ENCODE measurements at regions not wholly inside any gene's neighbourhood (a gene's known extent, or its start where the extent isn't known, plus 50 kb on each side); places are given as distances from the start of the nearest gene placed in this dataset.
A peak's percentile ranks its signal among the peaks of the same experiment; 100 is the strongest.
"Not testable (repeated sequence)": the region's sequence is repeated elsewhere in the genome, so short reads cannot be mapped to it uniquely, and the experiment has no call there.

DNA sequence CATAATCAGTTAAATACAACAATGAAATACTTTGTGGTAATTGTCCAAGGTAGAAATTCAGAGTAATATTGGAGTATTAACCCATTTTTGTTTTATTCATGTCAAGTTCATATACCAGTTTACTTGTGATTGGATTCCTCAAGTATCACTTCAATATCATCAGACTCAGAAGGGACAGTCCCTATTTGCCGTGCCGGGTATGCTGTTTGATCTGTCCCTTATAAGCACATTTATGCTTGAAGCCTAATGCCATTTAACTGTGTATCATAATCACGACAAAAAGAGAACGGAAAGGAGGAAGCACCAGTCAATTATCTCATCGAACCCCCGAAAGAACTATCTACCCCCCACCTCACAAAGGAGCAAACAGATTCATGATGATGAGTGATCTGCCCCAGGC, 171.0 kb upstream of the TBL1X start:
- no peak for FAIRE-seq
- H3K36me3 ChIP-seq (ENCODE audit: control insufficient read depth in 3 of 3, insufficient read depth in 2 of 3, low read depth in 1 of 3, low read length in 3 of 3): no peaks in the 10 kb centered on the region
- DNase-seq: no peak
- WGBS, 3 donors: 44 to 66% (median 61%) methylated on average over 6 of the region's 6 CpGs
- no peaks in the 10 kb centered on the region for H3K4me1 ChIP-seq (ENCODE audit: control insufficient read depth in 3 of 3, insufficient read depth in 2 of 3, low read depth in 1 of 3, low read length in 2 of 3)
- no peaks in the 10 kb centered on the region for H3K9me3 ChIP-seq (ENCODE audit: control insufficient read depth in 2 of 2, insufficient read depth in 1 of 2, low read depth in 1 of 2, low read length in 1 of 2)
- peaks cover 0 to 17% (median 0%) of the 10 kb centered on the region in 3 donors for H3K27me3 ChIP-seq (ENCODE audit: control insufficient read depth in 3 of 3, insufficient read depth in 3 of 3, low read length in 3 of 3)
- no peak overlapping the region for H3K27ac ChIP-seq (ENCODE audit: low read depth in 1 of 3, low read length in 2 of 3)
- no peak overlapping the region for H3K4me3 ChIP-seq (ENCODE audit: low read depth in 1 of 3, low read length in 3 of 3)

DNA sequence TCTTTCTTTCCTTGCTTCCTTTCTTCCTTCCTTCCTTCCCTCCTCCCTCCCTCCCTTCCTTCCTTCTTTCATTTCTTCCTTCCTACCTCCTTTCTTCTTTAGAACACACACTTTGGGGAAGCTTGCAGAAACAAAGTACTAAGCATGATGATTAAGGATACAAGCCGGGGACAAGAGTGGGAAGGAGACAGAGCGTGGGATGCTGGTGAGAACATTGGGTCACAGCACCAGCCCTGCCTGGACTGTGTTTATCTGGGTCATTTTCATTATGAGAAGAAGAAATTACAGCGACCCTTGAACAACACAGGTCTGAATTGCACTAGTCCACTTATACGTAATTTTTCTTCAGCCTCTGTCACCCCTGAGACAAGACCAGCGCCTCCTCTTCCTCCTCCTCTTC, 169.3 kb upstream of the TBL1X start:
- no peaks in the 10 kb centered on the region for H3K9me3 ChIP-seq (ENCODE audit: control insufficient read depth in 2 of 2, insufficient read depth in 1 of 2, low read depth in 1 of 2, low read length in 1 of 2)
- H3K27me3 ChIP-seq (ENCODE audit: control insufficient read depth in 3 of 3, insufficient read depth in 3 of 3, low read length in 3 of 3): peaks cover 0 to 17% (median 0%) of the 10 kb centered on the region in 3 donors
- no peak for DNase-seq
- no peak overlapping the region for H3K4me3 ChIP-seq (ENCODE audit: low read depth in 1 of 3, low read length in 3 of 3)
- 79 to 90% (median 88%) methylated on average over 5 of the region's 5 CpGs for WGBS, 3 donors
- no peak for FAIRE-seq
- H3K36me3 ChIP-seq (ENCODE audit: control insufficient read depth in 3 of 3, insufficient read depth in 2 of 3, low read depth in 1 of 3, low read length in 3 of 3): no peaks in the 10 kb centered on the region
- H3K4me1 ChIP-seq (ENCODE audit: control insufficient read depth in 3 of 3, insufficient read depth in 2 of 3, low read depth in 1 of 3, low read length in 2 of 3): no peaks in the 10 kb centered on the region
- no peak overlapping the region for H3K27ac ChIP-seq (ENCODE audit: low read depth in 1 of 3, low read length in 2 of 3)

DNA sequence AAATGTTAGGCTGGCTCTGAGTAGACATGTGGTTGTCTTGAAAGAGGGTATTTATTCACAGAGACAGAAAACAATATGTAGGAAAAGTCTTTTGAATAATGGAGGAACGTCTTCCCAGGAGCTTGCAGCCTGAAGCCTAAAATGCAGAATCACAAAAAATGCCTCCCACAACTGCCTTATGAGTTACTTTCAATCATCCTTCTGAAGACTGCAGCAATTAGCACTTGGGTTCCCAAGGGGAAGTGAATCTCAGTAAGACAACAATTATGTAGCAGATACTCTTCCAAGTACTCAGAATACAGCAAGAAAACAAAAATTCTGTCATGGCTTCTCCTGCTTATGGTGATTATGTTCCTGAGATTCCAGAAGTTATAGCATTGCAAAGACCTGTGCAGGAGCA, 166.6 kb upstream of the TBL1X start:
- DNase-seq (no peak), FAIRE-seq (no peak)
- Histone ChIP-seq H3K36me3 (ENCODE audit: control insufficient read depth in 3 of 3, insufficient read depth in 2 of 3, low read depth in 1 of 3, low read length in 3 of 3) (no peaks in the 10 kb centered on the region), H3K4me1 (ENCODE audit: control insufficient read depth in 3 of 3, insufficient read depth in 2 of 3, low read depth in 1 of 3, low read length in 2 of 3) (no peaks in the 10 kb centered on the region), H3K9me3 (ENCODE audit: control insufficient read depth in 2 of 2, insufficient read depth in 1 of 2, low read depth in 1 of 2, low read length in 1 of 2) (no peaks in the 10 kb centered on the region), H3K4me3 (ENCODE audit: low read depth in 1 of 3, low read length in 3 of 3) (no peak overlapping the region), H3K27me3 (ENCODE audit: control insufficient read depth in 3 of 3, insufficient read depth in 3 of 3, low read length in 3 of 3) (peaks cover 0 to 3% (median 0%) of the 10 kb centered on the region in 3 donors), H3K27ac (ENCODE audit: low read depth in 1 of 3, low read length in 2 of 3) (no peak overlapping the region)
- whole genome bisulfite sequencing, 3 donors: 37 to 88% (median 55%) methylated on average over 1 of the region's 1 CpG

DNA sequence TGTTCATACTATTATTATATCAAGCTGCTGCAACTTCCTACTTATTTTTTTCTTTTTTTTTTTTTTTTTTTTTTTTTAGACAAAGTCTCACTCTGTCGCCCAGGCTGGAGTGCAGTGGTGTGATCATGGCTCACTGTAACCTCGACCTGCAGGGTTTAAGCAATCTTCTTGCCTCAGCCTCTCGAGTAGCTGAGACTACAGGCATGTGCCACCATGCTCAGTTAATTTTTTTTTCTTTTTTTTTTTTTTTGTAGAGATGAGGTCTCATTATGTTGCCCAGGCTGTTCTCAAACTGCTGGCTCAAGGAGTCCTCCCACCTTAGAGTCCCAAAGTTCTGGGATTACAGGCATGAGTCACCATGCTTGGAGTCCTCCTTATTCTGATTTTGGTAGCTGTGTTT, 165.2 kb upstream of the TBL1X start:
- not testable (repeated sequence) for H3K9me3 ChIP-seq (ENCODE audit: control insufficient read depth in 2 of 2, insufficient read depth in 1 of 2, low read depth in 1 of 2, low read length in 1 of 2); H3K27me3 ChIP-seq (ENCODE audit: control insufficient read depth in 3 of 3, insufficient read depth in 3 of 3, low read length in 3 of 3); H3K36me3 ChIP-seq (ENCODE audit: control insufficient read depth in 3 of 3, insufficient read depth in 2 of 3, low read depth in 1 of 3, low read length in 3 of 3); FAIRE-seq; H3K27ac ChIP-seq (ENCODE audit: low read depth in 1 of 3, low read length in 2 of 3); H3K4me1 ChIP-seq (ENCODE audit: control insufficient read depth in 3 of 3, insufficient read depth in 2 of 3, low read depth in 1 of 3, low read length in 2 of 3); DNase-seq; H3K4me3 ChIP-seq (ENCODE audit: low read depth in 1 of 3, low read length in 3 of 3)
- 52 to 83% (median 61%) methylated on average over 3 of the region's 3 CpGs for WGBS, 3 donors

DNA sequence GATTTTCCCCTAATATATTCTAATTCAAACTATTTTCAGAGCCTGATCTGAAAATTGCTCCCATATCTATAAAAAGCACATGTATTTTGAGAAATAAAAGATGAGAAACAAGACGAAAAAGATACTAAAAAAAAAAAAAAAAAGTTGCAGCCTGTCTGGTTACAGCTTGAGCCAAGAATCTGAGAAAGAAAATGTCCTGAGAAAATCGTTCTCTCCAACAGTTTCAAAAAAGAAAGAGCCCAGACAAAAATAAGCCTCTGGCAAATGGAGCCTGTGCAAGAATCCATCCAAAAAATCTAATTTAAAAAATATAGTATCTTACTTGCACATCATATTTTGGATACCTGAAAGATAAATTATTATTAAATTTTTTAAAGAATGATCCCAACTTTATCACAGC, 163.0 kb upstream of the TBL1X start:
- DNase-seq: no peak
- Histone ChIP-seq H3K4me1 (ENCODE audit: control insufficient read depth in 3 of 3, insufficient read depth in 2 of 3, low read depth in 1 of 3, low read length in 2 of 3) (no peaks in the 10 kb centered on the region), H3K9me3 (ENCODE audit: control insufficient read depth in 2 of 2, insufficient read depth in 1 of 2, low read depth in 1 of 2, low read length in 1 of 2) (peaks cover 0 to 2% of the 10 kb centered on the region in 2 donors), H3K27ac (ENCODE audit: low read depth in 1 of 3, low read length in 2 of 3) (no peak overlapping the region), H3K27me3 (ENCODE audit: control insufficient read depth in 3 of 3, insufficient read depth in 3 of 3, low read length in 3 of 3) (no peaks in the 10 kb centered on the region), H3K36me3 (ENCODE audit: control insufficient read depth in 3 of 3, insufficient read depth in 2 of 3, low read depth in 1 of 3, low read length in 3 of 3) (no peaks in the 10 kb centered on the region), H3K4me3 (ENCODE audit: low read depth in 1 of 3, low read length in 3 of 3) (no peak overlapping the region)
- no peak for FAIRE-seq
- WGBS, 3 donors: 44 to 73% (median 53%) methylated on average over 2 of the region's 2 CpGs

DNA sequence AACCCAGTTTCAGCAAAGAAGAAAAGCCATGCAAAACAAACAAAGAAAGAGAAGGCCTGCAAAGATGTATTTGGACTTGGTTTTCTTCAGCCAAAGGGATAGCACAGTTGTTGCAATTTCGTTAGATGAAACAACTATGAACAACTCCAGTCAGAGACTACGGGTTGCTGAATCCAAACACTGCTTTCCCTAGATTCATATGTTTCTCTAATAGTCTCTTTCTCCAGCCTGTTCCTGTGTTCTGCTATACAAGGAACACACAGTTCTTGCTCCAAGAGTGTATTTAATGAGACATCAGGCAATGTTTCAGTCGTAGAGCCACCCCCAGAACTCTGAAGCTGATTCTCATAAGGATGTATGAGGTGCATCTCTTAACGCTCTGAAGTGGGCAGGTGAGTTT, 162.5 kb upstream of the TBL1X start:
- Histone ChIP-seq H3K9me3 (ENCODE audit: control insufficient read depth in 2 of 2, insufficient read depth in 1 of 2, low read depth in 1 of 2, low read length in 1 of 2) (peaks cover 0 to 2% of the 10 kb centered on the region in 2 donors), H3K27ac (ENCODE audit: low read depth in 1 of 3, low read length in 2 of 3) (peak overlapping the region in 1 of 3 donors; percentile 38), H3K36me3 (ENCODE audit: control insufficient read depth in 3 of 3, insufficient read depth in 2 of 3, low read depth in 1 of 3, low read length in 3 of 3) (no peaks in the 10 kb centered on the region), H3K4me3 (ENCODE audit: low read depth in 1 of 3, low read length in 3 of 3) (no peak overlapping the region), H3K27me3 (ENCODE audit: control insufficient read depth in 3 of 3, insufficient read depth in 3 of 3, low read length in 3 of 3) (no peaks in the 10 kb centered on the region), H3K4me1 (ENCODE audit: control insufficient read depth in 3 of 3, insufficient read depth in 2 of 3, low read depth in 1 of 3, low read length in 2 of 3) (no peaks in the 10 kb centered on the region)
- DNase-seq (no peak), FAIRE-seq (no peak)
- 59 to 70% (median 67%) methylated on average over 4 of the region's 4 CpGs for WGBS, 3 donors

DNA sequence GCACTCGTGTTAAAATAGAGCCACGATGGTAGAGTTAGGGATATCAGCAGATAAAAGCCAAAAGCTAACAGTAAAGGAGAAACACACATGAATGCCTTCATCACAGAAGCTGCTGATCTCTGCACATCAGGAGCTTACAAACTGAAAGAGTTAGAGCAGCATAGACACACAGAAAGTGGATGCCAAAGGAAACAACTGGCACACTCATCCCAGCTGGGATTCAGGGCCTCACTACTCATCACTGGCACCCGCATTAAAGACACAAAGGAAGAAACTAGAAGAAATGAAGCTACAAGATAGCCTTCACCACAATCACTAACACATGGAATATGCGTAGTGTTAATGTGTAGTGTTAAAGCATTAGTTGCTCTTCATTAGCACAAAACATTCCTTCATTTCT, 156.4 kb upstream of the TBL1X start:
- FAIRE-seq: no peak
- Histone ChIP-seq H3K4me3 (ENCODE audit: low read depth in 1 of 3, low read length in 3 of 3) (no peak overlapping the region), H3K27ac (ENCODE audit: low read depth in 1 of 3, low read length in 2 of 3) (no peak overlapping the region), H3K4me1 (ENCODE audit: control insufficient read depth in 3 of 3, insufficient read depth in 2 of 3, low read depth in 1 of 3, low read length in 2 of 3) (no peaks in the 10 kb centered on the region), H3K36me3 (ENCODE audit: control insufficient read depth in 3 of 3, insufficient read depth in 2 of 3, low read depth in 1 of 3, low read length in 3 of 3) (no peaks in the 10 kb centered on the region), H3K27me3 (ENCODE audit: control insufficient read depth in 3 of 3, insufficient read depth in 3 of 3, low read length in 3 of 3) (no peaks in the 10 kb centered on the region), H3K9me3 (ENCODE audit: control insufficient read depth in 2 of 2, insufficient read depth in 1 of 2, low read depth in 1 of 2, low read length in 1 of 2) (peaks cover 0 to 1% of the 10 kb centered on the region in 2 donors)
- WGBS, 3 donors: 75 to 88% (median 86%) methylated on average over 4 of the region's 4 CpGs
- no peak for DNase-seq

DNA sequence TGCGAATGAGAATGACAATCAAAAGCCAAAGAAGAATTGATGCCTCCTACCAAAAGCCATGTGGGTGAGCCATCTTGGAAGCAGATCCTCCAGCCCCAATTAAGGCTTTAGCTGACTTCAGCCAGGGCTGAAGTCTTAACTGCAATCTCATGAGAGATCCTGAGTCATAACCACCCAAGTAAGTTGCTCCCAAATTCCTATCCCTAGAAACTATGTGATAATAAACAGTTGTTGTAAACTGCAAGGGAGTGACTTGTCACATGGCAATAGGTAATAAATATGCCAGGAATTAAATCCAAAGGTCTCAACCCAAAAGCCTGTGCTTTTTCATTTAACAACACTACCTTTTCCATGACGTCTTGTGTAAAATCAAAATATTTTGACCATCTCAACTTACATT, 154.2 kb upstream of the TBL1X start:
- Histone ChIP-seq H3K4me1 (ENCODE audit: control insufficient read depth in 3 of 3, insufficient read depth in 2 of 3, low read depth in 1 of 3, low read length in 2 of 3) (no peaks in the 10 kb centered on the region), H3K27me3 (ENCODE audit: control insufficient read depth in 3 of 3, insufficient read depth in 3 of 3, low read length in 3 of 3) (no peaks in the 10 kb centered on the region), H3K9me3 (ENCODE audit: control insufficient read depth in 2 of 2, insufficient read depth in 1 of 2, low read depth in 1 of 2, low read length in 1 of 2) (no peaks in the 10 kb centered on the region), H3K27ac (ENCODE audit: low read depth in 1 of 3, low read length in 2 of 3) (no peak overlapping the region), H3K36me3 (ENCODE audit: control insufficient read depth in 3 of 3, insufficient read depth in 2 of 3, low read depth in 1 of 3, low read length in 3 of 3) (no peaks in the 10 kb centered on the region), H3K4me3 (ENCODE audit: low read depth in 1 of 3, low read length in 3 of 3) (no peak overlapping the region)
- no peak for FAIRE-seq
- 80 to 83% (median 81%) methylated on average over 2 of the region's 2 CpGs for WGBS, 3 donors
- DNase-seq: no peak

DNA sequence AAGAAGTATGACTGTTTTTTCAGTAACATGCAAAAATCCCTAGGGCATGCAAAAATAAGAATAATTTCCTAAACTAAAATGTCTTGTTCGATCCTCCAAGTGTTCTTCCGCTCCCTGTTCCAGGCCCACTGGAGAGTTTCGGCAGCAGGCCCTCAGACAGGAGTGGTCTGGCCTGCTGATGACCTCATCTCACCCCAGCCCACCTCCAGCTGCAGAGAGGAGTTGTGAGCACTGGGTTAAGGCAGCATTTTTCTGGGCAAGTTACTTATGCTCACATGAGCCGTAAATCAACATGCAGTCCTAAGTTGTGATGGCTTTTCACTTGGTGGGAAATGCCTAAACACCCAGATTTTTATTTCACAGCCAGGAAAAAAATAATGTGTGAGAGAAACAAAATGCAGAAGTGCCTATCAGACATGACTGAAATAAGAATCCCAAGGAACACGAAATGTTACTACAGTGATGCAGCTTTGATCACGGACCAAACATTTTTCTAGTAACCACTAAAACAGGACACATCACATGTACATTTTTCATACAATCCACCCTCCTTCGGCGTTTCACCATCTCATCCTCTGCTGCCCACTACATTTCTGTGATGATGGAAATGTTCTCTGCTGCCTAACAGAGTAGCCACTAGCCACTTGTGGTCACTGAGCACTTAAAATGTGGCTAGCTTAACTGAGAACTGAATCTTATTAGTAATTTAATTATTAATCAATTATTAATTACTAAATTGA, 153.3 kb upstream of the TBL1X start:
- 76 to 88% (median 83%) methylated on average over 8 of the region's 8 CpGs for WGBS, 3 donors

More for the DNA sequence above, 153.3 kb upstream of the TBL1X start:
- Histone ChIP-seq H3K36me3 (ENCODE audit: control insufficient read depth in 3 of 3, insufficient read depth in 2 of 3, low read depth in 1 of 3, low read length in 3 of 3) (no peaks in the 10 kb centered on the region), H3K4me1 (ENCODE audit: control insufficient read depth in 3 of 3, insufficient read depth in 2 of 3, low read depth in 1 of 3, low read length in 2 of 3) (no peaks in the 10 kb centered on the region), H3K9me3 (ENCODE audit: control insufficient read depth in 2 of 2, insufficient read depth in 1 of 2, low read depth in 1 of 2, low read length in 1 of 2) (no peaks in the 10 kb centered on the region), H3K27ac (ENCODE audit: low read depth in 1 of 3, low read length in 2 of 3) (no peak overlapping the region), H3K4me3 (ENCODE audit: low read depth in 1 of 3, low read length in 3 of 3) (no peak overlapping the region), H3K27me3 (ENCODE audit: control insufficient read depth in 3 of 3, insufficient read depth in 3 of 3, low read length in 3 of 3) (no peaks in the 10 kb centered on the region)
- no peak for DNase-seq
- no peak for FAIRE-seq

Measured in small intestine (tissue), 7 donors.